NCI-H2029 (cell line): ENCODE measurements at regions not wholly inside any gene's neighbourhood (a gene's known extent, or its start where the extent isn't known, plus 50 kb on each side); places are given as distances from the start of the nearest gene placed in this dataset.
"Not testable (repeated sequence)": the region's sequence is repeated elsewhere in the genome, so short reads cannot be mapped to it uniquely, and the experiment has no call there.

Experiments used
- DNase-seq: peaks from one replicate; lab custom pipeline; 2025; lab: John Stamatoyannopoulos, UW

- DNase-seq: no peak
Measured at GRCh38 chr13:24618011-24618955, 61.9 kb upstream of the ATP12A start.

GRCh38 chr13:24619282-24619681, 60.9 kb upstream of the ATP12A start:
- no peak for DNase-seq

GRCh38 chr13:24622481-24623148, 57.6 kb upstream of the ATP12A start:
- not testable (repeated sequence) for DNase-seq

GRCh38 chr13:24623149-24623665, 57.0 kb upstream of the ATP12A start:
- DNase-seq: no peak

- DNase-seq: no peak
Measured at GRCh38 chr13:24624363-24624762, 55.8 kb upstream of the ATP12A start.

GRCh38 chr13:24624801-24625231, 55.4 kb upstream of the ATP12A start:
- no peak for DNase-seq

GRCh38 chr13:24625331-24625731, 54.9 kb upstream of the ATP12A start:
- DNase-seq: no peak

- no peak for DNase-seq
Measured at GRCh38 chr13:24625870-24626849, 54.0 kb upstream of the ATP12A start.

GRCh38 chr13:24627090-24627714, 53.0 kb upstream of the ATP12A start:
- DNase-seq: no peak

GRCh38 chr13:24627946-24628345, 52.3 kb upstream of the ATP12A start:
- no peak for DNase-seq

- DNase-seq: no peak
Measured at GRCh38 chr13:24629320-24629719, 50.9 kb upstream of the ATP12A start.

- DNase-seq: no peak
Measured at GRCh38 chr13:24630121-24630520, 50.1 kb upstream of the ATP12A start.
